Keratinocyte (primary cell): ENCODE measurements at regions not wholly inside any gene's neighbourhood (a gene's known extent, or its start where the extent isn't known, plus 50 kb on each side); places are given as distances from the start of the nearest gene placed in this dataset.

Experiments used
- DNase-seq: peaks from one replicate; pipeline ENCODE4 v3.0.0-alpha.2; 2011; ENCODE audit warnings: low read depth, missing footprints, low spot score
- FAIRE-seq: peaks from 2 replicates; lab custom pipeline; 2011; peaks lifted over from hg19 to GRCh38; lab: Jason Lieb, UNC
- H2AFZ ChIP-seq: 2 replicates; pipeline ENCODE4 v1.6.0; 2012; ENCODE audit warnings: low read length, control low read depth, inconsistent platforms; ENCODE audit not compliant: control insufficient read depth
- H3K27ac ChIP-seq: 2 replicates; pipeline ENCODE4 v1.5.1; 2011; ENCODE audit warnings: low read length; ENCODE audit not compliant: control insufficient read depth, insufficient read depth
- H3K27me3 ChIP-seq: 3 replicates; pipeline ENCODE4 v1.6.0; 2011; ENCODE audit warnings: low read length; ENCODE audit not compliant: control insufficient read depth, insufficient read depth; ENCODE audit errors: extremely low read depth
- H3K36me3 ChIP-seq, 2 experiments: 2 replicates in 1 of 2; 3 replicates in 1 of 2; pipeline ENCODE4 v1.5.1; 2011; ENCODE audit warnings: low read length in 2 of 2, mild to moderate bottlenecking in 1 of 2; ENCODE audit not compliant: control insufficient read depth in 2 of 2, insufficient read depth in 2 of 2; ENCODE audit errors: extremely low read depth in 1 of 2
- H3K4me1 ChIP-seq: 3 replicates; pipeline ENCODE4 v1.5.1; 2011; ENCODE audit warnings: low read length; ENCODE audit not compliant: control insufficient read depth, insufficient read depth; ENCODE audit errors: extremely low read depth
- H3K4me2 ChIP-seq: 3 replicates; pipeline ENCODE4 v1.6.0; 2011; ENCODE audit warnings: low read depth, low read length; ENCODE audit not compliant: control insufficient read depth, insufficient read depth; ENCODE audit errors: extremely low read depth
- H3K4me3 ChIP-seq, 3 experiments: fragments of 200-600 bp in 1 of 3; sonication (generic) in 1 of 3; 2 replicates in 2 of 3; 3 replicates in 1 of 3; pipeline ENCODE4 v1.5.1; 2011 to 2016; ENCODE audit warnings: low read length in 3 of 3, mild to moderate bottlenecking in 3 of 3, control low read depth in 2 of 3, inconsistent platforms in 1 of 3, low read depth in 1 of 3, mixed read lengths in 1 of 3, mixed run types in 1 of 3, moderate library complexity in 1 of 3; ENCODE audit not compliant: control insufficient read depth in 2 of 3, insufficient read depth in 2 of 3; ENCODE audit errors: extremely low read depth in 1 of 3
- H3K79me2 ChIP-seq: 2 replicates; pipeline ENCODE4 v1.6.0; 2012; ENCODE audit warnings: low read length; ENCODE audit not compliant: control insufficient read depth, insufficient read depth
- H3K9ac ChIP-seq: 3 replicates; pipeline ENCODE4 v1.6.0; 2011; ENCODE audit warnings: low read length; ENCODE audit not compliant: control insufficient read depth, insufficient read depth; ENCODE audit errors: extremely low read depth
- H3K9me1 ChIP-seq: 3 replicates; pipeline ENCODE4 v1.6.0; 2011; ENCODE audit warnings: low read length; ENCODE audit not compliant: control insufficient read depth, insufficient read depth; ENCODE audit errors: extremely low read depth
- H3K9me3 ChIP-seq: 2 replicates; pipeline ENCODE4 v1.5.1; 2012; ENCODE audit warnings: low read depth, low read length; ENCODE audit not compliant: control insufficient read depth
- H4K20me1 ChIP-seq: 3 replicates; pipeline ENCODE4 v1.6.0; 2011; ENCODE audit warnings: low read length; ENCODE audit not compliant: control insufficient read depth, insufficient read depth; ENCODE audit errors: extremely low read depth
- EZH2 ChIP-seq: IDR thresholded peaks from one replicate; pipeline ENCODE4 v1.6.1; 2012; ENCODE audit warnings: inconsistent platforms, mild to moderate bottlenecking, low read length, moderate library complexity
- dilution Hi-C: fragments of 300-500 bp; cut with MboI; formaldehyde crosslinking; loops from one replicate; pipeline ENCODE4 v1.7.0; 2020; ENCODE audit warnings: low sequenced_read_pairs; ENCODE audit not compliant: extremely low pct_ligation_motif_present
- TF ChIP-seq, protein P1 (sequence below), 3 experiments: IDR thresholded peaks in 1 of 3; conservative IDR thresholded peaks in 1 of 3; optimal IDR thresholded peaks in 1 of 3; 2 replicates in 2 of 3; 3 replicates in 1 of 3; pipeline versions ENCODE3 to v1.5.1; 2011; ENCODE audit warnings: low read length in 3 of 3, mild to moderate bottlenecking in 3 of 3, moderate library complexity in 2 of 3, control low read depth in 1 of 3, inconsistent platforms in 1 of 3; ENCODE audit not compliant: insufficient read depth in 2 of 3; ENCODE audit errors: extremely low read depth in 1 of 3

DNA sequence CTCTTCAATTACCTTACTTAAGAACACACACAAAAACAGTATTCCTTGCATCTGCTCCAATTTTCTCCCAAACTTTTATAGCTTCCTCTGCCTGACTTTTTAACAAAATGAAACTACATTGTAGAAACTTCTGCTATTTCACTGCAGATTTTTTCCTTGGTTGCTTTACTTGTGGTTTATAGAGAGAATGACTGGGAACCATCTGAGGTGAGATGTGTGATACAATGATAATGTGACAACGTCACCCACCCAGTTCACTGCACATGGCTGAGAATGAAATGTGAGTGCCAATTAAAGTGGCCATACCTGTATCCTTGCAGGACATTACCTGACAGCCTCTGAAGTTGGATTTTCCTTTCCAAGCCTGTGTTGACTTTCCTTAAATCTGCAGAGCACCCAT, 258.4 kb downstream of the CD83 start:
- H4K20me1 ChIP-seq = no peaks in the 10 kb centered on the region
- H3K4me3 ChIP-seq = no peak overlapping the region
- DNase-seq (no peak), FAIRE-seq (no peak)
- TF ChIP-seq, protein P1, sequence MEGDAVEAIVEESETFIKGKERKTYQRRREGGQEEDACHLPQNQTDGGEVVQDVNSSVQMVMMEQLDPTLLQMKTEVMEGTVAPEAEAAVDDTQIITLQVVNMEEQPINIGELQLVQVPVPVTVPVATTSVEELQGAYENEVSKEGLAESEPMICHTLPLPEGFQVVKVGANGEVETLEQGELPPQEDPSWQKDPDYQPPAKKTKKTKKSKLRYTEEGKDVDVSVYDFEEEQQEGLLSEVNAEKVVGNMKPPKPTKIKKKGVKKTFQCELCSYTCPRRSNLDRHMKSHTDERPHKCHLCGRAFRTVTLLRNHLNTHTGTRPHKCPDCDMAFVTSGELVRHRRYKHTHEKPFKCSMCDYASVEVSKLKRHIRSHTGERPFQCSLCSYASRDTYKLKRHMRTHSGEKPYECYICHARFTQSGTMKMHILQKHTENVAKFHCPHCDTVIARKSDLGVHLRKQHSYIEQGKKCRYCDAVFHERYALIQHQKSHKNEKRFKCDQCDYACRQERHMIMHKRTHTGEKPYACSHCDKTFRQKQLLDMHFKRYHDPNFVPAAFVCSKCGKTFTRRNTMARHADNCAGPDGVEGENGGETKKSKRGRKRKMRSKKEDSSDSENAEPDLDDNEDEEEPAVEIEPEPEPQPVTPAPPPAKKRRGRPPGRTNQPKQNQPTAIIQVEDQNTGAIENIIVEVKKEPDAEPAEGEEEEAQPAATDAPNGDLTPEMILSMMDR (optimal IDR thresholded peaks at IDR 0.05 in 1 of 3, IDR thresholded peaks at IDR 0.05 in 1 of 3, conservative IDR thresholded peaks at IDR 0.05 in 1 of 3; ENCODE audit: extremely low read depth in 1 of 3, insufficient read depth in 2 of 3, low read length in 3 of 3) = no peak
- TF ChIP-seq EZH2 = no peak
- no peaks in the 10 kb centered on the region for H3K36me3 ChIP-seq
- no peak overlapping the region for H3K27ac ChIP-seq
- no peaks in the 10 kb centered on the region for H3K9me1 ChIP-seq
- no peak overlapping the region for H3K4me2 ChIP-seq
- H3K79me2 ChIP-seq = no peaks in the 10 kb centered on the region
- no peak overlapping the region for H3K9ac ChIP-seq
- no peaks in the 10 kb centered on the region for H3K9me3 ChIP-seq
- dilution Hi-C loops = no loop called here
- no peaks in the 10 kb centered on the region for H3K4me1 ChIP-seq
- H2AFZ ChIP-seq = no peak overlapping the region
- H3K27me3 ChIP-seq = no peaks in the 10 kb centered on the region

DNA sequence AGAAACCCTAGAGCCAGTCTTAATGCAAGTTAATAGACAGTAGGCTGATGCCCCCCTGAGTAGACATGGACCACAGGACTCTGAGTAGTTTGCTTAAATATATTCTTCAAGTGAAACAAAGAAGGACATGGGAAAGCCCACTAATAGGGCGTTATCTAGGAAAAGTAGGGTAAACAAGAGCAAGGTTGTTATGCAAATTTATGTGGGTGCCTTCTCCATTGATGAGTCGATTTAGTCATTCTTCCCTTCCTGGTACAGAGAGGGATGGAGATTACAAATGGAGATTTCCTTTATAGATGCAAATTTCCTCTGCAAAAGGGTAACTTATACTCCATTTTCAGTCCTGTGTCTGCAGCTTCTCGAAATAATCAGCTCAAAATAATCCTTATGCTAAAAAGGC, 262.0 kb downstream of the CD83 start:
- Histone ChIP-seq H3K4me2 (no peak overlapping the region), H3K27me3 (no peaks in the 10 kb centered on the region), H3K9me1 (no peaks in the 10 kb centered on the region), H3K36me3 (no peaks in the 10 kb centered on the region), H4K20me1 (no peaks in the 10 kb centered on the region), H3K4me1 (no peaks in the 10 kb centered on the region), H3K9ac (no peak overlapping the region), H3K27ac (no peak overlapping the region), H3K4me3 (no peak overlapping the region), H2AFZ (no peak overlapping the region), H3K79me2 (no peaks in the 10 kb centered on the region), H3K9me3 (no peaks in the 10 kb centered on the region)
- TF ChIP-seq EZH2 = no peak
- TF ChIP-seq, protein P1 (optimal IDR thresholded peaks at IDR 0.05 in 1 of 3, IDR thresholded peaks at IDR 0.05 in 1 of 3, conservative IDR thresholded peaks at IDR 0.05 in 1 of 3; ENCODE audit: extremely low read depth in 1 of 3, insufficient read depth in 2 of 3, low read length in 3 of 3) = no peak
- dilution Hi-C loops = no loop called here
- no peak for DNase-seq
- no peak for FAIRE-seq
